GM12878 (cell line): ENCODE measurements at regions not wholly inside any gene's neighbourhood (a gene's known extent, or its start where the extent isn't known, plus 50 kb on each side); places are given as distances from the start of the nearest gene placed in this dataset.

Experiments used
- ATAC-seq: fragments of 200-7000 bp; cut with Tn5 transposase; 3 replicates; pipeline ENCODE4 v1.9.1; 2020; ENCODE audit warnings: mild to moderate bottlenecking, moderate library complexity
- BruUV-seq: library from RNA; stranded (reverse); fragments of 400-500 nt; replicated peaks from 2 replicates; lab custom pipeline; 2021; lab: Mats Ljungman, UMichigan
- CTCF ChIA-PET: fragments of 300-600 bp; sonication (Branson Sonifier 250); formaldehyde crosslinking; extraction: SDS; loops from one replicate; lab custom pipeline; 2021; ENCODE audit warnings: inconsistent platforms; lab: Yijun Ruan, JAX
- POLR2A ChIA-PET: fragments of 350-600 bp; formaldehyde crosslinking; extraction: SDS; loops from one replicate; lab custom pipeline; 2021; ENCODE audit warnings: inconsistent platforms; lab: Charles Lee
- RAD21 ChIA-PET: fragments of 300-600 bp; sonication (Branson Sonifier 250); formaldehyde crosslinking; loops from one replicate; lab custom pipeline; 2023; ENCODE audit warnings: antibody characterized with exemption; ENCODE audit not compliant: unreplicated experiment; lab: Charles Lee
- SMC1A ChIA-PET: fragments of 300-600 bp; sonication (Branson Sonifier 250); formaldehyde crosslinking; loops from one replicate; lab custom pipeline; 2023; ENCODE audit not compliant: unreplicated experiment, uncharacterized antibody; lab: Charles Lee
- DNase-seq: peaks from one replicate; pipeline ENCODE4 v3.0.0-alpha.2; 2011; ENCODE audit warnings: low read depth, low spot score
- FAIRE-seq: peaks from 3 replicates; lab custom pipeline; 2011; peaks lifted over from hg19 to GRCh38; lab: Jason Lieb, UNC
- H2AFZ ChIP-seq: 2 replicates; pipeline ENCODE4 v1.6.0; 2011; ENCODE audit warnings: low read depth, low read length, control low read depth; ENCODE audit not compliant: control insufficient read depth
- H3K27ac ChIP-seq: 2 replicates; pipeline ENCODE4 v1.5.1; 2011; ENCODE audit warnings: control low read depth; ENCODE audit not compliant: control insufficient read depth, insufficient read depth
- H3K27me3 ChIP-seq, 2 experiments: replicated peaks in 1 of 2; 2 replicates each; pipeline versions ENCODE4 v1.6.0 to v1.6.1; 2011; ENCODE audit warnings: low read length in 1 of 2; ENCODE audit not compliant: control insufficient read depth in 2 of 2, insufficient read depth in 2 of 2
- H3K36me3 ChIP-seq, 2 experiments: 2 replicates each; pipeline ENCODE4 v1.5.1; 2011; ENCODE audit warnings: low read length in 1 of 2; ENCODE audit not compliant: control insufficient read depth in 2 of 2, insufficient read depth in 2 of 2
- H3K4me1 ChIP-seq: 2 replicates; pipeline ENCODE4 v1.6.1; 2011; ENCODE audit warnings: mild to moderate bottlenecking, low read length, moderate library complexity, mixed read lengths; ENCODE audit not compliant: control insufficient read depth, insufficient read depth
- H3K4me2 ChIP-seq: 2 replicates; pipeline ENCODE4 v1.6.0; 2011; ENCODE audit warnings: control low read depth; ENCODE audit not compliant: control insufficient read depth, insufficient read depth
- H3K4me3 ChIP-seq: fragments of 200-600 bp; sonication (generic); 2 replicates; pipeline ENCODE4 v1.5.1; 2016
- H3K79me2 ChIP-seq: 2 replicates; pipeline ENCODE4 v1.6.0; 2011; ENCODE audit warnings: low read length; ENCODE audit not compliant: control insufficient read depth, insufficient read depth
- H3K9ac ChIP-seq: 2 replicates; pipeline ENCODE4 v1.8.0; 2011; ENCODE audit warnings: low read length, control low read depth, mixed read lengths; ENCODE audit not compliant: control insufficient read depth, insufficient read depth
- H3K9me3 ChIP-seq: replicated peaks from 3 replicates; pipeline ENCODE4 v1.5.1; 2011; ENCODE audit warnings: mild to moderate bottlenecking, low read length; ENCODE audit not compliant: control insufficient read depth, insufficient read depth
- H4K20me1 ChIP-seq: 2 replicates; pipeline ENCODE4 v1.6.0; 2011; ENCODE audit not compliant: control insufficient read depth, insufficient read depth
- KDM1A ChIP-seq: fragments of 200-600 bp; sonication (generic); IDR thresholded peaks from 2 replicates; pipeline ENCODE4 v1.6.1; 2016; ENCODE audit warnings: borderline replicate concordance
- NRF1 ChIP-seq: conservative IDR thresholded peaks from 2 replicates; pipeline ENCODE4 v1.6.1; 2011; ENCODE audit warnings: mild to moderate bottlenecking, low read depth, low read length, improper control_type of control experiment
- PAX8 ChIP-seq: fragments of 450-650 bp; IDR thresholded peaks from 2 replicates; pipeline ENCODE4 v1.6.1; 2017; ENCODE audit warnings: mild to moderate bottlenecking, moderate library complexity
- POLR2AphosphoS2 ChIP-seq: IDR thresholded peaks from 2 replicates; pipeline ENCODE4 v1.6.1; 2011; ENCODE audit warnings: low read depth, mild to moderate bottlenecking, low read length, improper control_type of control experiment, moderate library complexity
- REST ChIP-seq: IDR thresholded peaks from 2 replicates; pipeline ENCODE4 v1.6.1; 2012; ENCODE audit warnings: mild to moderate bottlenecking, low read depth, low read length
- SP1 ChIP-seq: IDR thresholded peaks from one replicate; pipeline ENCODE4 v1.6.1; 2011; ENCODE audit warnings: low read depth, low read length
- SREBF1 ChIP-seq: IDR thresholded peaks from 2 replicates; pipeline ENCODE4 v1.6.1; 2012; ENCODE audit warnings: mild to moderate bottlenecking, low read length
- SREBF2 ChIP-seq: IDR thresholded peaks from 2 replicates; pipeline ENCODE4 v1.6.1; 2012; ENCODE audit warnings: mild to moderate bottlenecking, low read length
- ZBTB11 ChIP-seq: fragments of 450-650 bp; formaldehyde crosslinking; IDR thresholded peaks from 2 replicates; pipeline ENCODE4 v1.5.0; 2022; ENCODE audit warnings: mild to moderate bottlenecking, missing genetic modification characterization
- ZZZ3 ChIP-seq: IDR thresholded peaks from 2 replicates; pipeline ENCODE4 v1.6.1; 2011; ENCODE audit warnings: low read depth; ENCODE audit not compliant: control insufficient read depth, insufficient read length
- WGBS: methylation state at CpG from one replicate; pipeline ENCODE4 v1.1.6; 2016; ENCODE audit warnings: low lambda C conversion rate; ENCODE audit not compliant: insufficient replicate concordance, insufficient coverage; ENCODE audit errors: missing lambda C conversion rate; 5-methylcytosine and 5-hydroxymethylcytosine counted together
- in situ Hi-C: fragments of 300-500 bp; cut with MboI; formaldehyde crosslinking; loops from 9 replicates; pipeline ENCODE4 v1.14.3; 2018; ENCODE audit warnings: mixed read lengths
- intact Hi-C: fragments of 100-400 bp; cut with micrococcal nuclease; formaldehyde crosslinking; loops from one replicate; pipeline ENCODE4 v1.14.2; 2022; ENCODE audit not compliant: unreplicated experiment
- TF ChIP-seq, protein P1 (sequence below): fragments of 150-350 bp; IDR thresholded peaks from 2 replicates; pipeline ENCODE4 v1.6.1; 2014; ENCODE audit warnings: mild to moderate bottlenecking, low read depth, low read length
- TF ChIP-seq, protein P2 (sequence below): fragments of 450-650 bp; conservative IDR thresholded peaks from 2 replicates; pipeline ENCODE4 v1.6.1; 2017; ENCODE audit warnings: mild to moderate bottlenecking, moderate library complexity

DNA sequence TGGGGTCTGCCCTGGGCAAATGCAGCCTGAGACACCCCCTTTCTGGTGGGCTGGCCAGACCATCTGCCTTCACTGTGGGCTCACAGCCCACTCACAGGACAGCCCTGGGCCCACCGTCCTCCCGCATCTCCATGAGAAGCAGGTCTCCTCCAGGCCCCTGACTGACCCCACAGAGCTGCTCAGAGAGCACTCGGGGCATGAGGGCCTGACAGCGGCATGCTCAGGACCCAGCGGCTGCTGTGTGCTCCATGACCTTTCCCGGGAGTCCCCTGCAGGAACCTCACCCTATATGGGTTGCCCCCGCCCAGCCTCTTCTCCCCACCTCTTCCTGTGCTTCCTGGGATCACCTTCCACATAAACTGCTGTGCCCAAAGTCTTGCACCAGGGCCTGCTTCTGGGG lies 162.4 kb upstream of the CST7 start:
- H3K27me3 ChIP-seq: no peaks in the 10 kb centered on the region
- TF ChIP-seq, protein P1, sequence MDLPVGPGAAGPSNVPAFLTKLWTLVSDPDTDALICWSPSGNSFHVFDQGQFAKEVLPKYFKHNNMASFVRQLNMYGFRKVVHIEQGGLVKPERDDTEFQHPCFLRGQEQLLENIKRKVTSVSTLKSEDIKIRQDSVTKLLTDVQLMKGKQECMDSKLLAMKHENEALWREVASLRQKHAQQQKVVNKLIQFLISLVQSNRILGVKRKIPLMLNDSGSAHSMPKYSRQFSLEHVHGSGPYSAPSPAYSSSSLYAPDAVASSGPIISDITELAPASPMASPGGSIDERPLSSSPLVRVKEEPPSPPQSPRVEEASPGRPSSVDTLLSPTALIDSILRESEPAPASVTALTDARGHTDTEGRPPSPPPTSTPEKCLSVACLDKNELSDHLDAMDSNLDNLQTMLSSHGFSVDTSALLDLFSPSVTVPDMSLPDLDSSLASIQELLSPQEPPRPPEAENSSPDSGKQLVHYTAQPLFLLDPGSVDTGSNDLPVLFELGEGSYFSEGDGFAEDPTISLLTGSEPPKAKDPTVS: no peak
- TF ChIP-seq SREBF2 (no peak), SP1 (no peak), POLR2AphosphoS2 (no peak), ZZZ3 (no peak), SREBF1 (no peak), PAX8 (no peak), NRF1 (no peak), ZBTB11 (no peak), REST (no peak), KDM1A (no peak)
- TF ChIP-seq, protein P2, sequence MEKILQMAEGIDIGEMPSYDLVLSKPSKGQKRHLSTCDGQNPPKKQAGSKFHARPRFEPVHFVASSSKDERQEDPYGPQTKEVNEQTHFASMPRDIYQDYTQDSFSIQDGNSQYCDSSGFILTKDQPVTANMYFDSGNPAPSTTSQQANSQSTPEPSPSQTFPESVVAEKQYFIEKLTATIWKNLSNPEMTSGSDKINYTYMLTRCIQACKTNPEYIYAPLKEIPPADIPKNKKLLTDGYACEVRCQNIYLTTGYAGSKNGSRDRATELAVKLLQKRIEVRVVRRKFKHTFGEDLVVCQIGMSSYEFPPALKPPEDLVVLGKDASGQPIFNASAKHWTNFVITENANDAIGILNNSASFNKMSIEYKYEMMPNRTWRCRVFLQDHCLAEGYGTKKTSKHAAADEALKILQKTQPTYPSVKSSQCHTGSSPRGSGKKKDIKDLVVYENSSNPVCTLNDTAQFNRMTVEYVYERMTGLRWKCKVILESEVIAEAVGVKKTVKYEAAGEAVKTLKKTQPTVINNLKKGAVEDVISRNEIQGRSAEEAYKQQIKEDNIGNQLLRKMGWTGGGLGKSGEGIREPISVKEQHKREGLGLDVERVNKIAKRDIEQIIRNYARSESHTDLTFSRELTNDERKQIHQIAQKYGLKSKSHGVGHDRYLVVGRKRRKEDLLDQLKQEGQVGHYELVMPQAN: no peak
- no peak for DNase-seq
- no peaks in the 10 kb centered on the region for H3K79me2 ChIP-seq
- H3K9me3 ChIP-seq: no peaks in the 10 kb centered on the region
- H4K20me1 ChIP-seq: no peaks in the 10 kb centered on the region
- POLR2A ChIA-PET: no interaction called here
- no peak for ATAC-seq
- no peak overlapping the region for H3K27ac ChIP-seq
- H3K36me3 ChIP-seq: no peaks in the 10 kb centered on the region
- H3K4me2 ChIP-seq: no peak overlapping the region
- no peaks in the 10 kb centered on the region; the same call in 1 of the 2 replicates for H3K4me1 ChIP-seq
- in situ Hi-C loops: loop anchor here (5.0 kb wide), 1 partner anchor 131 kb away; no protein-coding TSS in a partner anchor
- no TSS peak for BruUV-seq
- H2AFZ ChIP-seq: no peak overlapping the region
- H3K4me3 ChIP-seq: no peak overlapping the region
- RAD21 ChIA-PET: no interaction called here
- SMC1A ChIA-PET: no interaction called here
- 62% methylated on average over 7 of the region's 7 CpGs for WGBS
- H3K9ac ChIP-seq: no peak overlapping the region
- FAIRE-seq: no peak
- CTCF ChIA-PET: no interaction called here
- intact Hi-C loops: no loop called here
